GM12872 (cell line): ENCODE measurements at regions not wholly inside any gene's neighbourhood (a gene's known extent, or its start where the extent isn't known, plus 50 kb on each side); places are given as distances from the start of the nearest gene placed in this dataset.

ENCODE experiments used
- TF ChIP-seq, protein P1 (sequence below): IDR thresholded peaks from 3 replicates; pipeline ENCODE4 v1.5.1; 2011; ENCODE audit warnings: low read depth, mild to moderate bottlenecking, low read length, moderate library complexity; ENCODE audit not compliant: insufficient read depth

DNA sequence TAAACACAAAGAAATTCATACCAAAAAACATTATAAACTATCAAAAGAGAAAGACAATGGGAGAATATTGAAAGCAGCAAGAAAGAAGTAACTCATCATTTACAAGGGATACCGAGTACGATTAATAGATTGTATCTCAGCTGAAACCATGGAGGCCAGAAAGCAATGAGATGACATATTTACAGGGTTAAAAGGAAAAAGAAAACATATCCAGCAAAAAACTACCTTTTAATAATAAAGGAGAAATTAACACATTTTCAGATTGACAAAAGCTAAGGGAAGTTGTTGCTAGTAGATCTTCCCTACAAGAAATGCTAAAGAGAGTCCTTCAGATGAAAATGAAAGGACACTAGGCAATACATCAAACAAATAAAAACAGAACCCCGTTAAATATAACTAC lies 364.8 kb upstream of the TNC start:
- TF ChIP-seq, protein P1, sequence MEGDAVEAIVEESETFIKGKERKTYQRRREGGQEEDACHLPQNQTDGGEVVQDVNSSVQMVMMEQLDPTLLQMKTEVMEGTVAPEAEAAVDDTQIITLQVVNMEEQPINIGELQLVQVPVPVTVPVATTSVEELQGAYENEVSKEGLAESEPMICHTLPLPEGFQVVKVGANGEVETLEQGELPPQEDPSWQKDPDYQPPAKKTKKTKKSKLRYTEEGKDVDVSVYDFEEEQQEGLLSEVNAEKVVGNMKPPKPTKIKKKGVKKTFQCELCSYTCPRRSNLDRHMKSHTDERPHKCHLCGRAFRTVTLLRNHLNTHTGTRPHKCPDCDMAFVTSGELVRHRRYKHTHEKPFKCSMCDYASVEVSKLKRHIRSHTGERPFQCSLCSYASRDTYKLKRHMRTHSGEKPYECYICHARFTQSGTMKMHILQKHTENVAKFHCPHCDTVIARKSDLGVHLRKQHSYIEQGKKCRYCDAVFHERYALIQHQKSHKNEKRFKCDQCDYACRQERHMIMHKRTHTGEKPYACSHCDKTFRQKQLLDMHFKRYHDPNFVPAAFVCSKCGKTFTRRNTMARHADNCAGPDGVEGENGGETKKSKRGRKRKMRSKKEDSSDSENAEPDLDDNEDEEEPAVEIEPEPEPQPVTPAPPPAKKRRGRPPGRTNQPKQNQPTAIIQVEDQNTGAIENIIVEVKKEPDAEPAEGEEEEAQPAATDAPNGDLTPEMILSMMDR: no peak

DNA sequence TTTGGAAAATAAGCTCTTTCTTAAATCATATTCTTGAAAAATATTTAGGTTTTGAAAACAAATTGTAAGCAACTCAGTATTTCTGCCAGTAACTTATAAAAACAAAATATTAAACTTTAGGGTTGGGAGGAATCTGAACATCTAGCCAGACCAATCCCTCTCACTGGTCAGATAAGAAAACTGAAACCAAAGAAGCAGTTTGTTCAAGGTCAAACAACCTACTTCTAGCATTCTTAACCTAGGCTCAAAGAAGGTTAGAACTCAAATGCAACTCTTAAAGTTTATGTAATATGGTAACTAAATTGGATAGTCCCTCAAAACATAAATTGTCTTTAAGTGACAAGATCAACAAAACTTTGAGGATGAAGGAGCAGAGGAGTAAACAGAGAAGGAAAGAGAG lies 374.9 kb upstream of the TNC start:
- TF ChIP-seq, protein P1: no peak

DNA sequence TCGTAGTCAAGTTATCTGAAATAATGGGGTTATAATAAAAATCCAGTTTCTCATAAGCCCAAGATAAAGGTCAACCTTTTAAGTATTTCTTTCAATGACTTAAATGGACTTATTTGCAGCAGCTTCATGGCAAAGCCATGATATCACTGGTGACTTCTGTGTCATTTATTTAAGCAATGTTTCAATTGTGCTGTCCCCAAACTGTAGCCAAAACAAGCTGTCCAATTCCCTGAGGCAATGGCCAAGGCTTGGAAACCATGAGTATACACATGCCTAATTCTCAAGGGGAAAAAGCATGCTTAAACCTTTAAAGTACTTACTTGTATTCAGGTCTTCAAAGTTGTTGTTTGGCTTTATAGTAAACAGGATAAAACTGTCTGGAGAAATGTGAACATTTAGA lies 376.4 kb upstream of the TNC start:
- TF ChIP-seq, protein P1: no peak

GRCh38 chr9:115495052-115495635 lies 377.2 kb upstream of the TNC start:
- TF ChIP-seq, protein P1: no peak

DNA sequence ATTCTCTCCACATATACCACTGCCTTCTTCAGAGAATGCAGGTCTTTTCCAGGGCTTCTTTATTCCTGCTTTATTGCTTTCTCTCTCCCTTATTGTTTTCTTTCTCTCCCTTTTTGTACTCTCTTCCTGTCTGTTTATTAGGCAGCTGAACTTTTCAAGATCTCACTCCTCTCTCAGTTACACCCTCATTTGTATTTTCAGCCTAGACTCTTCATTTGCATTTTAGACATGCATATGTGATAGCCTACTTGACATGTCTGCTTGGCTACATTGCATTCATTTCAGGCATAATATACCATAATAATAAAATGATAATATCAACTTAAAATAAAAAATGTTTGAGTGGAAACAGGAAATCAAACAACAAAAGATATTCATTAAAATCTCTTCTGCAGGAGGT lies 377.9 kb upstream of the TNC start:
- TF ChIP-seq, protein P1: no peak

GRCh38 chr9:115498303-115498702 lies 380.3 kb upstream of the TNC start:
- TF ChIP-seq, protein P1: no peak

GRCh38 chr9:115507148-115507547 lies 389.2 kb upstream of the TNC start:
- TF ChIP-seq, protein P1: no peak
